ENCODE measurements at regions not wholly inside any gene's neighbourhood (a gene's known extent, or its start where the extent isn't known, plus 50 kb on each side); places are given as distances from the start of the nearest gene placed in this dataset.

DNA sequence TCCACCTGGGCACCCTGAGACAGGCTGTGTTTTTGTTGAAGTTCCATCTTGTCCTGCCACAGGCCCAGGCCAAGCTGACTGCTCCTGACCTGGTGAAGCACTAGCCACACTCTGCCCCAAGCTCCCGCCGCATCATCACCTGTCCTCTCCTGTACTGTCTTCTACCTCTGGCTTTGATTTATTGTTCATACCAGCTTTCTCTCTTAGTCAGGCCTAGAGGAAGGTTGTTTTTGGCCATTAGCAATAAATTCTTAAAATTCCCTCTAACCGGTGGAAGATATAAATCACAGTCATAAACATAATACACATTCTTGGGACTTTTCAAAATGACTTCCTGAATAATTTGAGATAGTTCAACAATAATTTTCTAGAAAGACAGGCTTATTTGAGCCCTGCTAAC, 169.4 kb downstream of the DAD1 start:
- no peak overlapping the region for H3K4me2 ChIP-seq (ENCODE audit: low read length)
- H2AFZ ChIP-seq (ENCODE audit: low read depth, low read length): no peak overlapping the region
- H3K27ac ChIP-seq (ENCODE audit: low read length): no peak overlapping the region
- H3K36me3 ChIP-seq (replicated peaks; ENCODE audit: low read depth, low read length): no peaks in the 10 kb centered on the region
- no peak overlapping the region for H3K4me3 ChIP-seq (ENCODE audit: low read length)
- no peaks in the 10 kb centered on the region for H4K20me1 ChIP-seq (ENCODE audit: insufficient read depth, low read length)
- no peaks in the 10 kb centered on the region for H3K9me3 ChIP-seq (ENCODE audit: insufficient read depth, low read length)
- no peaks in the 10 kb centered on the region; the same call in 1 of the 2 replicates for H3K27me3 ChIP-seq (ENCODE audit: low read depth, low read length)
- H3K4me1 ChIP-seq (ENCODE audit: low read length): peaks cover 9% of the 10 kb centered on the region; the same call in 1 of the 2 replicates
- no peaks in the 10 kb centered on the region for H3K79me2 ChIP-seq (ENCODE audit: low read length)
- no peak for TF ChIP-seq EZH2phosphoT487 (IDR thresholded peaks at IDR 0.05; ENCODE audit: low read depth)
- TF ChIP-seq, protein P1, sequence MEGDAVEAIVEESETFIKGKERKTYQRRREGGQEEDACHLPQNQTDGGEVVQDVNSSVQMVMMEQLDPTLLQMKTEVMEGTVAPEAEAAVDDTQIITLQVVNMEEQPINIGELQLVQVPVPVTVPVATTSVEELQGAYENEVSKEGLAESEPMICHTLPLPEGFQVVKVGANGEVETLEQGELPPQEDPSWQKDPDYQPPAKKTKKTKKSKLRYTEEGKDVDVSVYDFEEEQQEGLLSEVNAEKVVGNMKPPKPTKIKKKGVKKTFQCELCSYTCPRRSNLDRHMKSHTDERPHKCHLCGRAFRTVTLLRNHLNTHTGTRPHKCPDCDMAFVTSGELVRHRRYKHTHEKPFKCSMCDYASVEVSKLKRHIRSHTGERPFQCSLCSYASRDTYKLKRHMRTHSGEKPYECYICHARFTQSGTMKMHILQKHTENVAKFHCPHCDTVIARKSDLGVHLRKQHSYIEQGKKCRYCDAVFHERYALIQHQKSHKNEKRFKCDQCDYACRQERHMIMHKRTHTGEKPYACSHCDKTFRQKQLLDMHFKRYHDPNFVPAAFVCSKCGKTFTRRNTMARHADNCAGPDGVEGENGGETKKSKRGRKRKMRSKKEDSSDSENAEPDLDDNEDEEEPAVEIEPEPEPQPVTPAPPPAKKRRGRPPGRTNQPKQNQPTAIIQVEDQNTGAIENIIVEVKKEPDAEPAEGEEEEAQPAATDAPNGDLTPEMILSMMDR (IDR thresholded peaks at IDR 0.05; ENCODE audit: low read depth, low read length): no peak
- no peak overlapping the region for H3K9ac ChIP-seq (ENCODE audit: low read length)

- no peaks in the 10 kb centered on the region for H3K79me2 ChIP-seq (ENCODE audit: low read length)
- no peaks in the 10 kb centered on the region; the same call in 1 of the 2 replicates for H3K27me3 ChIP-seq (ENCODE audit: low read depth, low read length)
- no peak overlapping the region for H3K4me3 ChIP-seq (ENCODE audit: low read length)
- H4K20me1 ChIP-seq (ENCODE audit: insufficient read depth, low read length): no peaks in the 10 kb centered on the region
- TF ChIP-seq, protein P1 (IDR thresholded peaks at IDR 0.05; ENCODE audit: low read depth, low read length): no peak
- no peak for TF ChIP-seq EZH2phosphoT487 (IDR thresholded peaks at IDR 0.05; ENCODE audit: low read depth)
- peaks cover 9% of the 10 kb centered on the region; the same call in 1 of the 2 replicates for H3K4me1 ChIP-seq (ENCODE audit: low read length)
- H2AFZ ChIP-seq (ENCODE audit: low read depth, low read length): no peak overlapping the region
- H3K9me3 ChIP-seq (ENCODE audit: insufficient read depth, low read length): no peaks in the 10 kb centered on the region
- no peak overlapping the region for H3K9ac ChIP-seq (ENCODE audit: low read length)
- no peaks in the 10 kb centered on the region for H3K36me3 ChIP-seq (replicated peaks; ENCODE audit: low read depth, low read length)
- no peak overlapping the region for H3K4me2 ChIP-seq (ENCODE audit: low read length)
- H3K27ac ChIP-seq (ENCODE audit: low read length): no peak overlapping the region
Observed at GRCh38 chr14:22418631-22419030, 170.4 kb downstream of the DAD1 start.

DNA sequence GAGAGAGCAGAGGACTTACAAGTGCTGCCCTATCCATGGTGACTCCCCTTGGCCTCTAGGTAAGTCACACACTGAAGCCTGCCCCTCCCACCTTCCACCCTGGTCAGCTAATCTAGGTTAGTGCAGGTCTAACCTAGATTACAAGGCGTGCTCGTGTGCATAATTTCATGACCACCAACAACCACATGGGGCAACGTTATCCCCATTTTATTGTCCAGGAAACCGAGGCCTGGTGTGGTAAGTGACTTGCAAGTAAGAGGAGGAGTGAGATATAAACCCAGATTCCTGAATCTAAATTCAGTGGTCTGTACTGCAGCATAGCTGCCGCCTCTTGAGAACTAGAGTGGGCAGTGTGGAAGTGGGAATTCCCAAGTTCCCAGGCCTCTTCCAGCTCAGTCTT, 171.1 kb downstream of the DAD1 start:
- TF ChIP-seq, protein P1 (IDR thresholded peaks at IDR 0.05; ENCODE audit: low read depth, low read length): no peak
- no peak for TF ChIP-seq EZH2phosphoT487 (IDR thresholded peaks at IDR 0.05; ENCODE audit: low read depth)
- Histone ChIP-seq H3K79me2 (ENCODE audit: low read length) (no peaks in the 10 kb centered on the region), H3K4me1 (ENCODE audit: low read length) (peaks cover 9% of the 10 kb centered on the region; the same call in 1 of the 2 replicates), H3K27me3 (ENCODE audit: low read depth, low read length) (no peaks in the 10 kb centered on the region; the same call in 1 of the 2 replicates), H3K36me3 (replicated peaks; ENCODE audit: low read depth, low read length) (no peaks in the 10 kb centered on the region), H3K4me3 (ENCODE audit: low read length) (no peak overlapping the region), H3K9me3 (ENCODE audit: insufficient read depth, low read length) (no peaks in the 10 kb centered on the region), H3K27ac (ENCODE audit: low read length) (no peak overlapping the region), H2AFZ (ENCODE audit: low read depth, low read length) (no peak overlapping the region), H4K20me1 (ENCODE audit: insufficient read depth, low read length) (no peaks in the 10 kb centered on the region), H3K9ac (ENCODE audit: low read length) (no peak overlapping the region), H3K4me2 (ENCODE audit: low read length) (no peak overlapping the region)

DNA sequence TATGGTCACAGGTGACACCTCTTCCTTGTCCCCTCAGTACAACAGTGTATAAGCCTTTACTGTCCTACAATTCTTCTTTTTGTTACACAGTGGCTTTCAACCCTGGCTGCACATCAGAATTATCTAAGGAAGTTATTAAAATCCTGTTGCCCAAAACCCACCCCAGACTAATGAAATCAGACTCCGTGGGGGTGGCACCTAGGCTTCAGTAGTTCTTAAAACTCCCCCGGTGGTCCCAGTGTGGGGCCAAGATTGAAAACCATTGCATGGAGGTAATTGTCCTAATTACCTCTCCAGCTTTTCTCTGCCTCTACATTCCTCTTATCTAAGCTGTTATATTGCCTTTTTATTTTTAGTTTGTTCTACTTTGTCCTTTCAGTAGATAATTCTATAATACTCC, 172.8 kb downstream of the DAD1 start:
- no peak overlapping the region for H3K4me2 ChIP-seq (ENCODE audit: low read length)
- no peaks in the 10 kb centered on the region for H3K36me3 ChIP-seq (replicated peaks; ENCODE audit: low read depth, low read length)
- H3K4me1 ChIP-seq (ENCODE audit: low read length): 0 out of 2 replicates have a peak, but pooled peaks cover 2% of the 10 kb centered on the region
- H3K27ac ChIP-seq (ENCODE audit: low read length): no peak overlapping the region
- H4K20me1 ChIP-seq (ENCODE audit: insufficient read depth, low read length): no peaks in the 10 kb centered on the region
- TF ChIP-seq, protein P1 (IDR thresholded peaks at IDR 0.05; ENCODE audit: low read depth, low read length): no peak
- no peak for TF ChIP-seq EZH2phosphoT487 (IDR thresholded peaks at IDR 0.05; ENCODE audit: low read depth)
- H3K9ac ChIP-seq (ENCODE audit: low read length): no peak overlapping the region
- H2AFZ ChIP-seq (ENCODE audit: low read depth, low read length): no peak overlapping the region
- H3K9me3 ChIP-seq (ENCODE audit: insufficient read depth, low read length): no peaks in the 10 kb centered on the region
- H3K4me3 ChIP-seq (ENCODE audit: low read length): no peak overlapping the region
- H3K27me3 ChIP-seq (ENCODE audit: low read depth, low read length): no peaks in the 10 kb centered on the region
- no peaks in the 10 kb centered on the region for H3K79me2 ChIP-seq (ENCODE audit: low read length)

Measured in OCI-LY3 (cell line).